Osteoblast (primary cell): ENCODE measurements at regions not wholly inside any gene's neighbourhood (a gene's known extent, or its start where the extent isn't known, plus 50 kb on each side); places are given as distances from the start of the nearest gene placed in this dataset.

Experiments used
- DNase-seq: peaks from one replicate; pipeline ENCODE4 v3.0.0; 2011; ENCODE audit warnings: low spot score, mixed read lengths; ENCODE audit not compliant: insufficient read length; ENCODE audit errors: missing footprints
- H2AFZ ChIP-seq: 2 replicates; pipeline ENCODE4 v1.6.0; 2011; ENCODE audit warnings: mild to moderate bottlenecking, low read length
- H3K27ac ChIP-seq: 2 replicates; pipeline ENCODE4 v1.5.1; 2011; ENCODE audit warnings: mild to moderate bottlenecking, low read depth, low read length, moderate library complexity
- H3K27me3 ChIP-seq: 2 replicates; pipeline ENCODE4 v1.6.0; 2012; ENCODE audit warnings: mild to moderate bottlenecking, control low read depth, inconsistent platforms, low read length, moderate library complexity; ENCODE audit not compliant: insufficient read depth
- H3K36me3 ChIP-seq: 2 replicates; pipeline ENCODE4 v1.5.1; 2011; ENCODE audit warnings: mild to moderate bottlenecking, low read length, control low read depth, moderate library complexity; ENCODE audit not compliant: insufficient read depth
- H3K4me1 ChIP-seq: 2 replicates; pipeline ENCODE4 v1.5.1; 2011; ENCODE audit warnings: mild to moderate bottlenecking, low read length, control low read depth, moderate library complexity; ENCODE audit not compliant: insufficient read depth
- H3K4me2 ChIP-seq: 2 replicates; pipeline ENCODE4 v1.6.0; 2011; ENCODE audit warnings: mild to moderate bottlenecking, low read length; ENCODE audit not compliant: insufficient read depth
- H3K4me3 ChIP-seq: fragments of 200-600 bp; sonication (generic); 3 replicates; pipeline ENCODE4 v1.5.1; 2012; ENCODE audit warnings: mild to moderate bottlenecking, low read length, inconsistent platforms; ENCODE audit not compliant: insufficient read depth
- H3K79me2 ChIP-seq: 2 replicates; pipeline ENCODE4 v1.6.0; 2012; ENCODE audit warnings: mild to moderate bottlenecking, low read length, control low read depth, inconsistent platforms; ENCODE audit not compliant: insufficient read depth
- H3K9me3 ChIP-seq: 2 replicates; pipeline ENCODE4 v1.5.1; 2011; ENCODE audit warnings: low read depth, low read length, control low read depth
- H4K20me1 ChIP-seq: 2 replicates; pipeline ENCODE4 v1.6.0; 2012; ENCODE audit warnings: mild to moderate bottlenecking, low read length, control low read depth; ENCODE audit not compliant: insufficient read depth
- TF ChIP-seq, protein P1 (sequence below): IDR thresholded peaks from 2 replicates; pipeline ENCODE4 v1.5.1; 2011; ENCODE audit warnings: mild to moderate bottlenecking, low read depth, low read length, moderate library complexity; ENCODE audit errors: extremely low read depth

DNA sequence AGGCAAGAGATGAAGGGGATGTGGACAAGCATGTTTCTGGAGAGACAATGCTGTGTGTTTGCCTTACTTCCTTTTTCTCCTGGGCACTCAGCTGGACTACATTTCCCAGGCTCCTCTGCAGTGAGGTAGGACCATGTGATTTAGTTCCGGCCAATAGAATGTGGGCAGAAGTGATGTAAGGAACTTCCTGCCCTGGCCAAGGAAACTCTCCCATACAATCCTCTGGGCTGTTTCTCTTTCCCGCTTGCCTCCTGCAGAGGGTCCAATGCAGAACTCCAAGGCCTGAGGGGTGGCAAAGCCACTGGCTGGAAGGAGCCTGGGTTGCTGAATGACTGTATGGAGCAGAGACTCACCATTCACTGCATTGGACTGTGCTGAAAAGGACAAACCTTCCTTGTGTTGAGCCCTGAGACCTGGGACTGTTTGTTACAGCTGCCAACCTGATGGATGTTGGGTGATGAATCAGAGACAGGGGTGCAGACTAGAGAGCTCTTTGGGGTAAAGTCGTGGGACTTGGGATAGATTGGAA is 82.7 kb upstream of the SLC6A6 start:
- Histone ChIP-seq H3K4me1 (no peaks in the 10 kb centered on the region), H3K27ac (no peak overlapping the region), H2AFZ (peak overlapping the region; percentile 70), H3K79me2 (no peaks in the 10 kb centered on the region), H3K4me2 (no peak overlapping the region), H4K20me1 (no peaks in the 10 kb centered on the region), H3K27me3 (peaks cover 37% of the 10 kb centered on the region), H3K4me3 (no peak overlapping the region), H3K9me3 (no peaks in the 10 kb centered on the region), H3K36me3 (no peaks in the 10 kb centered on the region)
- TF ChIP-seq, protein P1, sequence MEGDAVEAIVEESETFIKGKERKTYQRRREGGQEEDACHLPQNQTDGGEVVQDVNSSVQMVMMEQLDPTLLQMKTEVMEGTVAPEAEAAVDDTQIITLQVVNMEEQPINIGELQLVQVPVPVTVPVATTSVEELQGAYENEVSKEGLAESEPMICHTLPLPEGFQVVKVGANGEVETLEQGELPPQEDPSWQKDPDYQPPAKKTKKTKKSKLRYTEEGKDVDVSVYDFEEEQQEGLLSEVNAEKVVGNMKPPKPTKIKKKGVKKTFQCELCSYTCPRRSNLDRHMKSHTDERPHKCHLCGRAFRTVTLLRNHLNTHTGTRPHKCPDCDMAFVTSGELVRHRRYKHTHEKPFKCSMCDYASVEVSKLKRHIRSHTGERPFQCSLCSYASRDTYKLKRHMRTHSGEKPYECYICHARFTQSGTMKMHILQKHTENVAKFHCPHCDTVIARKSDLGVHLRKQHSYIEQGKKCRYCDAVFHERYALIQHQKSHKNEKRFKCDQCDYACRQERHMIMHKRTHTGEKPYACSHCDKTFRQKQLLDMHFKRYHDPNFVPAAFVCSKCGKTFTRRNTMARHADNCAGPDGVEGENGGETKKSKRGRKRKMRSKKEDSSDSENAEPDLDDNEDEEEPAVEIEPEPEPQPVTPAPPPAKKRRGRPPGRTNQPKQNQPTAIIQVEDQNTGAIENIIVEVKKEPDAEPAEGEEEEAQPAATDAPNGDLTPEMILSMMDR: no peak
- DNase-seq: peak; percentile 92

DNA sequence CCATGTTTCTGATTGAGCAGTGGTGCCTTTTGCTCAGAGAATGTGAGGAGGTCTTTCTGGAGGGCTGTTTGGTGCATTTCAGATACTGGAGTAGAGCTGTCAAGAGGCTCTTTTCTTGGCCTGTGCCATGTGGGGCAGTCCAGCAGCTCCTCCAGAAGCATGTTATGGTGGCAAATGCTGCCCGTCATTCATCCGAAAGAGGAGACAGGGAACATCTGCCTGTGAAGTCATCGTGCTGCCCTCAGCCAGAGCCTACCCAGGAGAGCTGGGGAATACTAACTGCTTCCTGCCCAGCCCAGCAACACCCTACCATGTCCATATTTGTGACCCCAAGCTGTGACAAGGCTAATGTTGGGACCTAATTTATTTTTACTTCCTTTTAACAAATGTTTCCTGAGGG is 82.2 kb upstream of the SLC6A6 start:
- TF ChIP-seq, protein P1: no peak
- Histone ChIP-seq H3K36me3 (no peaks in the 10 kb centered on the region), H3K9me3 (no peaks in the 10 kb centered on the region), H3K27ac (no peak overlapping the region), H3K4me3 (no peak overlapping the region), H3K4me1 (no peaks in the 10 kb centered on the region), H4K20me1 (no peaks in the 10 kb centered on the region), H3K27me3 (peaks cover 34% of the 10 kb centered on the region), H2AFZ (no peak overlapping the region), H3K79me2 (no peaks in the 10 kb centered on the region), H3K4me2 (no peak overlapping the region)
- peak; percentile 46 for DNase-seq

DNA sequence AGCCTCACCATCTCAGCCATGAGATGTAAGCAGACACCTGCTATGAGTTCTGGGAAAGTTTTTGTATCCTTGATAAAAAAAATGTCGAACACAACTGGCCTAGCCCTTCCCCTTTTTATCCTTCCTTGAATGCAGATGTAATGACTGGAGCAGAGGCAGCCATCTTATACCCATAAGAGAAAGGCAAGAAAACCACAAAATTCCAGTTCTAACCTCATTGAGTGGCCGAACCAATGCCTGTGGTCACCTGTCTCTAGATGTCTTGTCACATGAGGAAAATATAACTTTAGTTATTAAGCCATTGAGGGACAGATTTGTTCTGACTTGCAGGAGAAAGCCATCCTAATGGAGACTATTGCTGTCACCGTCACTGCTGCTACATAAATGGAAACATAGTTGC is 80.4 kb upstream of the SLC6A6 start:
- no peak for DNase-seq
- H2AFZ ChIP-seq: no peak overlapping the region
- H3K36me3 ChIP-seq: no peaks in the 10 kb centered on the region

DNA sequence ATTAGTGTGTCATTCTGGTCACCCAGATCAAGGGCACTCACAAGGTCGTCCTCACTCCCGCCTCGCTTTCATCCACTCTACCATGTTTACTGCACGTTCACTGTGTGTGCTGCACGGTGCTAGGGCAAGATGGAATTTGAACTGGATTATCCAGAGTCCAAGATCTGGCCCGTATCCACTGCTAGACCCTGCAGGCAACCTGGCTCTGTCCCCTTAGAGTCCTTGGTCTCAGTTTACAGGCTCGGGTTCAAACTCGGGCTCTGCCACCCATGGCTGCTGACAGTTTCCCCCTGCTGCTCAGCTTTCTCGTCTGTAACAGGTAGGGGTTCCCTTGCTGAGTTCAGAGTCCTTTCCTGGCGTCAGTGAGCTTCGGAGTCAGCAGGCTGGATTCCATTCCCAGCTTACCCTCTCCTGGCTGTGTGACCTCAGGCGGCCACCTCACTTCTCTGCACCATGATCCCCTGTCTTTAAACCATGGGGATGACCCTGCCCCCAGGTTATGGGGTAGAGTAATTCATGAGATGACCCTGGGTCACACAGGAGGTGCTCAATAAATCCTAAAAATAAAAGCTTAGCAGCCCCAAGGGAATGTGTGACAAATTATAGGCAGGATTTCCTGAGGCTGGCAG is 79.6 kb upstream of the SLC6A6 start:
- Histone ChIP-seq H2AFZ (no peak overlapping the region), H4K20me1 (no peaks in the 10 kb centered on the region), H3K4me2 (no peak overlapping the region), H3K36me3 (no peaks in the 10 kb centered on the region), H3K79me2 (no peaks in the 10 kb centered on the region), H3K27me3 (peaks cover 10% of the 10 kb centered on the region), H3K9me3 (no peaks in the 10 kb centered on the region), H3K4me1 (no peaks in the 10 kb centered on the region), H3K4me3 (no peak overlapping the region), H3K27ac (no peak overlapping the region)
- DNase-seq: peak; percentile 25
- TF ChIP-seq, protein P1: no peak

More for the DNA sequence above, 80.4 kb upstream of the SLC6A6 start:
- Histone ChIP-seq H3K27me3 (peaks cover 18% of the 10 kb centered on the region), H3K4me3 (no peak overlapping the region), H3K4me1 (no peaks in the 10 kb centered on the region), H3K79me2 (no peaks in the 10 kb centered on the region), H3K27ac (no peak overlapping the region), H3K4me2 (no peak overlapping the region), H4K20me1 (no peaks in the 10 kb centered on the region), H3K9me3 (no peaks in the 10 kb centered on the region)
- TF ChIP-seq, protein P1: no peak
